Adrenal gland (tissue), 5 donors: ENCODE measurements at regions not wholly inside any gene's neighbourhood (a gene's known extent, or its start where the extent isn't known, plus 50 kb on each side); places are given as distances from the start of the nearest gene placed in this dataset.
"Not testable (repeated sequence)": the region's sequence is repeated elsewhere in the genome, so short reads cannot be mapped to it uniquely, and the experiment has no call there.

Source experiments
- CTCF ChIP-seq, 6 experiments: fragments of 450-650 bp in 4 of 6; fragments of 200-600 bp in 2 of 6; sonication (generic) in 1 of 6; IDR thresholded peaks; 1 replicate in 5 of 6; 2 replicates in 1 of 6; pipeline versions ENCODE4 v1.5.1 to v1.8.0; 2016 to 2021; ENCODE audit warnings: antibody characterized with exemption in 6 of 6, mild to moderate bottlenecking in 2 of 6, moderate library complexity in 1 of 6
- POLR2A ChIP-seq, 2 donors: fragments of 450-650 bp; IDR thresholded peaks; one replicate each; pipeline ENCODE4 v1.6.1; 2017; ENCODE audit warnings: antibody characterized with exemption in 2 of 2, mild to moderate bottlenecking in 2 of 2, moderate library complexity in 1 of 2
- donor health status: DM: no; HTN: no; CAD: no.

- not testable (repeated sequence) for TF ChIP-seq POLR2A, CTCF (IDR thresholded peaks at IDR 0.05)
Observed at GRCh38 chr20:29323631-29324515, 1933.6 kb upstream of the DEFB115 start.
